ENCODE measurements at regions not wholly inside any gene's neighbourhood (a gene's known extent, or its start where the extent isn't known, plus 50 kb on each side); places are given as distances from the start of the nearest gene placed in this dataset.

- TF ChIP-seq, protein P1, sequence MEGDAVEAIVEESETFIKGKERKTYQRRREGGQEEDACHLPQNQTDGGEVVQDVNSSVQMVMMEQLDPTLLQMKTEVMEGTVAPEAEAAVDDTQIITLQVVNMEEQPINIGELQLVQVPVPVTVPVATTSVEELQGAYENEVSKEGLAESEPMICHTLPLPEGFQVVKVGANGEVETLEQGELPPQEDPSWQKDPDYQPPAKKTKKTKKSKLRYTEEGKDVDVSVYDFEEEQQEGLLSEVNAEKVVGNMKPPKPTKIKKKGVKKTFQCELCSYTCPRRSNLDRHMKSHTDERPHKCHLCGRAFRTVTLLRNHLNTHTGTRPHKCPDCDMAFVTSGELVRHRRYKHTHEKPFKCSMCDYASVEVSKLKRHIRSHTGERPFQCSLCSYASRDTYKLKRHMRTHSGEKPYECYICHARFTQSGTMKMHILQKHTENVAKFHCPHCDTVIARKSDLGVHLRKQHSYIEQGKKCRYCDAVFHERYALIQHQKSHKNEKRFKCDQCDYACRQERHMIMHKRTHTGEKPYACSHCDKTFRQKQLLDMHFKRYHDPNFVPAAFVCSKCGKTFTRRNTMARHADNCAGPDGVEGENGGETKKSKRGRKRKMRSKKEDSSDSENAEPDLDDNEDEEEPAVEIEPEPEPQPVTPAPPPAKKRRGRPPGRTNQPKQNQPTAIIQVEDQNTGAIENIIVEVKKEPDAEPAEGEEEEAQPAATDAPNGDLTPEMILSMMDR (IDR thresholded peaks at IDR 0.05) = no peak
- Mint-ChIP-seq H3K4me1 (no peaks in the 10 kb centered on the region), H3K4me3 (no peak overlapping the region), H3K27ac (no peak overlapping the region), H3K36me3 (ENCODE audit: low read depth) (no peaks in the 10 kb centered on the region), H3K27me3 (ENCODE audit: low read depth, poor library complexity) (peaks cover 6% of the 10 kb centered on the region), H3K9me3 (peaks cover 6% of the 10 kb centered on the region)
- DNase-seq = no peak
These were observed 322.8 kb upstream of the TANK start for GRCh38 chr2:160837416-160837815.

- H3K4me3 Mint-ChIP-seq = no peak overlapping the region
- H3K4me1 Mint-ChIP-seq = no peaks in the 10 kb centered on the region
- peaks cover 10% of the 10 kb centered on the region for H3K9me3 Mint-ChIP-seq
- H3K27ac Mint-ChIP-seq = no peak overlapping the region
- TF ChIP-seq, protein P1 (IDR thresholded peaks at IDR 0.05) = no peak
- H3K27me3 Mint-ChIP-seq (ENCODE audit: low read depth, poor library complexity) = peaks cover 6% of the 10 kb centered on the region
- DNase-seq = no peak
- no peaks in the 10 kb centered on the region for H3K36me3 Mint-ChIP-seq (ENCODE audit: low read depth)
These were observed 322.1 kb upstream of the TANK start for GRCh38 chr2:160838147-160838546.

- Mint-ChIP-seq H3K27me3 (ENCODE audit: low read depth, poor library complexity) (peaks cover 7% of the 10 kb centered on the region), H3K27ac (no peak overlapping the region), H3K36me3 (ENCODE audit: low read depth) (peaks cover 5% of the 10 kb centered on the region), H3K9me3 (peaks cover 15% of the 10 kb centered on the region), H3K4me3 (no peak overlapping the region), H3K4me1 (no peaks in the 10 kb centered on the region)
- no peak for DNase-seq
- TF ChIP-seq, protein P1 (IDR thresholded peaks at IDR 0.05) = no peak
These were observed 321.5 kb upstream of the TANK start for GRCh38 chr2:160838691-160839090.

DNA sequence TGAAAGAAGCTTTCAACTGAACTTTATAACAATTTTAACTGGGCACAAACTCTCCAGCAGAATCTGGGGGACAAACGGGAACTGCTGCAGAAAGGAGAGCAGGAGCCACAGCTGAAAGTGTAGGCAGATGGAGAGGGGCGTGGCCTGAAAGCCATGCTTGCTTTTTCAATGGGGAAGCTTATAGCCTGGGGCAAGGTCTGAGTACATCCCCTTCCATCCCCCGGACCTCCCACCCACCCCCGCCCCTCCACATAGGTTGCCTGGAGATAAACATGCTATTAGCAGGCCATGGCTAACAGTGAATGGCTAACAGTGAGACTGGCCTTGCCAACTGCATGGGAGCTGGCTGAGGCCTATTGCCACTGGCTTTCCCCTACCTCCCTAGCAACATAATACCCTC, 317.9 kb upstream of the TANK start:
- peaks cover 12% of the 10 kb centered on the region for H3K36me3 Mint-ChIP-seq (ENCODE audit: low read depth)
- H3K27me3 Mint-ChIP-seq (ENCODE audit: low read depth, poor library complexity) = peaks cover 7% of the 10 kb centered on the region
- TF ChIP-seq, protein P1 (IDR thresholded peaks at IDR 0.05) = no peak
- no peak overlapping the region for H3K4me3 Mint-ChIP-seq
- H3K4me1 Mint-ChIP-seq = no peaks in the 10 kb centered on the region
- peaks cover 48% of the 10 kb centered on the region for H3K9me3 Mint-ChIP-seq
- DNase-seq = no peak
- H3K27ac Mint-ChIP-seq = no peak overlapping the region

- DNase-seq = no peak
- Mint-ChIP-seq H3K36me3 (ENCODE audit: low read depth) (no peaks in the 10 kb centered on the region), H3K27ac (no peak overlapping the region), H3K4me1 (peaks cover 12% of the 10 kb centered on the region), H3K27me3 (ENCODE audit: low read depth, poor library complexity) (peaks cover 2% of the 10 kb centered on the region), H3K4me3 (no peak overlapping the region), H3K9me3 (peaks cover 15% of the 10 kb centered on the region)
- TF ChIP-seq, protein P1 (IDR thresholded peaks at IDR 0.05) = no peak
These were observed 301.1 kb upstream of the TANK start for GRCh38 chr2:160859096-160859495.

GRCh38 chr2:160862226-160862625, 298.0 kb upstream of the TANK start:
- no peak overlapping the region for H3K27ac Mint-ChIP-seq
- no peak overlapping the region for H3K4me3 Mint-ChIP-seq
- H3K9me3 Mint-ChIP-seq = no peaks in the 10 kb centered on the region

More at GRCh38 chr2:160862226-160862625, 298.0 kb upstream of the TANK start:
- no peaks in the 10 kb centered on the region for H3K36me3 Mint-ChIP-seq (ENCODE audit: low read depth)
- H3K4me1 Mint-ChIP-seq = peaks cover 6% of the 10 kb centered on the region
- TF ChIP-seq, protein P1 (IDR thresholded peaks at IDR 0.05) = no peak
- DNase-seq = no peak
- no peaks in the 10 kb centered on the region for H3K27me3 Mint-ChIP-seq (ENCODE audit: low read depth, poor library complexity)

Data from nephron progenitor cell (in vitro differentiated cells).